ENCODE measurements at regions not wholly inside any gene's neighbourhood (a gene's known extent, or its start where the extent isn't known, plus 50 kb on each side); places are given as distances from the start of the nearest gene placed in this dataset.

DNA sequence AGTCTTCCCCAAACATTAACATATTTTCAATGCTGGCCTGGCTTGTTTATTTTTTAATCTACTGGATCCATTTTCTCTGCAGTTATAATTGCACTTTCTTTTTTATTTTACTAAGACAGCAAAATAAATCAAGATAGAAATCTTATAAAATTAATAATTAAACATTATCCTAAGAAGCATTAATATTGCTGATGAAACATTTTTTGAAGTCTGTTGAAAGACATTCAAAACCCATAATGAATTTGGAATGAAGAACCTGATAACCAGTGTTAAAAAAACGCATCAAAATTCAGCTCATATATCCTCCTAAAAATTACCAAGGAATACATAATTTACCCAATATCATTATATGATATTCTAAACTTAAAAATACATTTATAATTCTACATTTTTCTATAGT is 675.7 kb upstream of the PRMT6 start:
- TF ChIP-seq, protein P1, sequence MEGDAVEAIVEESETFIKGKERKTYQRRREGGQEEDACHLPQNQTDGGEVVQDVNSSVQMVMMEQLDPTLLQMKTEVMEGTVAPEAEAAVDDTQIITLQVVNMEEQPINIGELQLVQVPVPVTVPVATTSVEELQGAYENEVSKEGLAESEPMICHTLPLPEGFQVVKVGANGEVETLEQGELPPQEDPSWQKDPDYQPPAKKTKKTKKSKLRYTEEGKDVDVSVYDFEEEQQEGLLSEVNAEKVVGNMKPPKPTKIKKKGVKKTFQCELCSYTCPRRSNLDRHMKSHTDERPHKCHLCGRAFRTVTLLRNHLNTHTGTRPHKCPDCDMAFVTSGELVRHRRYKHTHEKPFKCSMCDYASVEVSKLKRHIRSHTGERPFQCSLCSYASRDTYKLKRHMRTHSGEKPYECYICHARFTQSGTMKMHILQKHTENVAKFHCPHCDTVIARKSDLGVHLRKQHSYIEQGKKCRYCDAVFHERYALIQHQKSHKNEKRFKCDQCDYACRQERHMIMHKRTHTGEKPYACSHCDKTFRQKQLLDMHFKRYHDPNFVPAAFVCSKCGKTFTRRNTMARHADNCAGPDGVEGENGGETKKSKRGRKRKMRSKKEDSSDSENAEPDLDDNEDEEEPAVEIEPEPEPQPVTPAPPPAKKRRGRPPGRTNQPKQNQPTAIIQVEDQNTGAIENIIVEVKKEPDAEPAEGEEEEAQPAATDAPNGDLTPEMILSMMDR (IDR thresholded peaks at IDR 0.05): no peak
- TF ChIP-seq POLR2A (IDR thresholded peaks at IDR 0.05): no peak
